ENCODE measurements at regions not wholly inside any gene's neighbourhood (a gene's known extent, or its start where the extent isn't known, plus 50 kb on each side); places are given as distances from the start of the nearest gene placed in this dataset.

DNA sequence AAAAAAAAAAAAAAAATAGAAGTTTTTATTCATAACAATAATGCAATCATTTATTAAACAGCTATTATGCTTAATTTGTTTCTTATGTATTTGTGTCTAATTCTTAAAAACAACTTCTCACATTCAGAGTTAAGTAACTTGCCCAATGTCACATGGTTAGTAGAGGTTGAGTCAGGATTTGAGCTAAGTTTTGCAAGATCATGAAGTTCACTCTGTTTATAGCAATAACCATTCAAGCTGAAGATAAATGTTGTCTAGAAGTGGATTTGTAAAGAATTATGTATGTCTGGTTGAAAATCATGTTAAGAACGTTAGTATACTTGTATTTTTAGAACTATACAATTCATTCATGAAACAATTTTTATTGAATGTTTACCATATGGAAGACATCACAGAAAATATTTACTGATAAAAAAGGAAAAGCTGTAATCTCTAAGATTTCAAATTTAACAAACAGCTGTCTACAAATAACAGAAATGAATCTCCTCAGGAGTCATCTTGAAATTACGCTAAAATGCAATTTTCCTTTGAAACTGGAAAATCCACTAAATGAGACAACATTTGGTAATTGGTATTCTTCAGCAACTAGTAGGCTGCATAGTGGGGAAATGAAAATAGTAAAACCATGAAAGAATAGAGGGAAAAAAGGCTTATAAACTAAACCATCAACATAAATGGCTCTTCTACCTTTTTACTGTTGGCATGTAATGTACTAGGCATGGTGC is 70.5 kb upstream of the AHR start:
- intact Hi-C loops (cut with DNase I), result no loop called here
- TF ChIP-seq EP300 (IDR thresholded peaks at IDR 0.05) (no peak), POLR2A (IDR thresholded peaks at IDR 0.05) (no peak), CTCF (IDR thresholded peaks at IDR 0.05) (no peak), POLR2AphosphoS5 (IDR thresholded peaks at IDR 0.05) (no peak)
- H3K36me3 ChIP-seq, result no peaks in the 10 kb centered on the region

GRCh38 chr7:17229228-17229627 is 69.2 kb upstream of the AHR start:
- no peak for DNase-seq
- Histone ChIP-seq H3K27me3 (no peaks in the 10 kb centered on the region), H3K4me1 (peaks cover 0 to 9% (median 6%) of the 10 kb centered on the region in 4 donors), H3K36me3 (no peaks in the 10 kb centered on the region), H3K4me3 (no peak overlapping the region), H3K27ac (no peak overlapping the region), H3K9me3 (no peaks in the 10 kb centered on the region)
- intact Hi-C loops (cut with DNase I), result no loop called here
- no peak for TF ChIP-seq CTCF (IDR thresholded peaks at IDR 0.05)
- TF ChIP-seq POLR2A (IDR thresholded peaks at IDR 0.05), result no peak
- no peak for TF ChIP-seq POLR2AphosphoS5 (IDR thresholded peaks at IDR 0.05)
- no peak for TF ChIP-seq EP300 (IDR thresholded peaks at IDR 0.05)
- 77 to 83% methylated on average over 2 of the region's 2 CpGs for WGBS, 2 donors

More for the DNA sequence above, 70.5 kb upstream of the AHR start:
- no peaks in the 10 kb centered on the region for H3K4me1 ChIP-seq
- H3K4me3 ChIP-seq, result no peak overlapping the region
- no peak overlapping the region for H3K27ac ChIP-seq
- 81 to 84% methylated on average over 2 of the region's 2 CpGs for WGBS, 2 donors
- H3K9me3 ChIP-seq, result no peaks in the 10 kb centered on the region
- no peaks in the 10 kb centered on the region for H3K27me3 ChIP-seq
- no peak for DNase-seq

- H3K36me3 ChIP-seq, result no peaks in the 10 kb centered on the region
- intact Hi-C loops (cut with DNase I), result no loop called here
These were observed 68.2 kb upstream of the AHR start for GRCh38 chr7:17230099-17230807.

GRCh38 chr7:17233603-17234002 is 64.8 kb upstream of the AHR start:
- Histone ChIP-seq H3K27ac (peak overlapping the region in 2 of 4 donors; percentile 16 to 51), H3K27me3 (no peaks in the 10 kb centered on the region), H3K36me3 (no peaks in the 10 kb centered on the region), H3K4me3 (no peak overlapping the region), H3K9me3 (no peaks in the 10 kb centered on the region), H3K4me1 (peaks cover 0 to 13% (median 8%) of the 10 kb centered on the region in 4 donors)
- no peak for TF ChIP-seq POLR2AphosphoS5 (IDR thresholded peaks at IDR 0.05)
- TF ChIP-seq CTCF (IDR thresholded peaks at IDR 0.05), result no peak
- no peak for TF ChIP-seq POLR2A (IDR thresholded peaks at IDR 0.05)
- no peak for TF ChIP-seq EP300 (IDR thresholded peaks at IDR 0.05)
- 64 to 81% methylated on average over 2 of the region's 2 CpGs for WGBS, 2 donors
- DNase-seq, result no peak
- intact Hi-C loops (cut with DNase I), result no loop called here

More at GRCh38 chr7:17230099-17230807, 68.2 kb upstream of the AHR start:
- TF ChIP-seq POLR2A (IDR thresholded peaks at IDR 0.05), result no peak
- TF ChIP-seq POLR2AphosphoS5 (IDR thresholded peaks at IDR 0.05), result no peak
- TF ChIP-seq EP300 (IDR thresholded peaks at IDR 0.05), result no peak
- no peak for TF ChIP-seq CTCF (IDR thresholded peaks at IDR 0.05)
- no peak for DNase-seq
- H3K27ac ChIP-seq, result no peak overlapping the region
- H3K9me3 ChIP-seq, result no peaks in the 10 kb centered on the region
- no peak overlapping the region for H3K4me3 ChIP-seq
- WGBS, 2 donors, result 76 to 90% methylated on average over 2 of the region's 2 CpGs
- H3K27me3 ChIP-seq, result no peaks in the 10 kb centered on the region
- peaks cover 0 to 12% (median 8%) of the 10 kb centered on the region in 4 donors for H3K4me1 ChIP-seq

Data from sigmoid colon (tissue), 6 donors.